Adrenal gland (tissue), 5 donors: ENCODE measurements at regions not wholly inside any gene's neighbourhood (a gene's known extent, or its start where the extent isn't known, plus 50 kb on each side); places are given as distances from the start of the nearest gene placed in this dataset.

Source experiments
- CTCF ChIP-seq, 6 experiments: fragments of 450-650 bp in 4 of 6; fragments of 200-600 bp in 2 of 6; sonication (generic) in 1 of 6; IDR thresholded peaks; 1 replicate in 5 of 6; 2 replicates in 1 of 6; pipeline versions ENCODE4 v1.5.1 to v1.8.0; 2016 to 2021; ENCODE audit warnings: antibody characterized with exemption in 6 of 6, mild to moderate bottlenecking in 2 of 6, moderate library complexity in 1 of 6
- POLR2A ChIP-seq, 2 donors: fragments of 450-650 bp; IDR thresholded peaks; one replicate each; pipeline ENCODE4 v1.6.1; 2017; ENCODE audit warnings: antibody characterized with exemption in 2 of 2, mild to moderate bottlenecking in 2 of 2, moderate library complexity in 1 of 2
- donor health status: DM: no; HTN: no; CAD: no.

- TF ChIP-seq POLR2A (IDR thresholded peaks at IDR 0.05) = no peak
- no peak for TF ChIP-seq CTCF (IDR thresholded peaks at IDR 0.05)
Observed at GRCh38 chr5:154627698-154628678, 127.2 kb upstream of the LARP1 start.
